OCI-LY7 (cell line): ENCODE measurements at regions not wholly inside any gene's neighbourhood (a gene's known extent, or its start where the extent isn't known, plus 50 kb on each side); places are given as distances from the start of the nearest gene placed in this dataset.
A peak's percentile ranks its signal among the peaks of the same experiment; 100 is the strongest.

Experiments
- BruUV-seq: library from RNA; stranded (reverse); fragments of 400-500 nt; replicated peaks from 2 replicates; lab custom pipeline; 2021; lab: Mats Ljungman, UMichigan
- CTCF ChIA-PET: fragments of 300-600 bp; sonication (Branson Sonifier 250); formaldehyde crosslinking; loops from one replicate; lab custom pipeline; 2022; ENCODE audit warnings: antibody characterized with exemption; ENCODE audit not compliant: unreplicated experiment; lab: Charles Lee
- POLR2A ChIA-PET: fragments of 300-600 bp; sonication (Branson Sonifier 250); formaldehyde crosslinking; loops from one replicate; lab custom pipeline; 2022; ENCODE audit warnings: antibody characterized with exemption; lab: Charles Lee
- DNase-seq: peaks from one replicate; pipeline ENCODE4 v3.0.0-alpha.2; 2015; ENCODE audit warnings: low spot score
- H2AFZ ChIP-seq: fragments of 200-600 bp; sonication (generic), shearing (Covaris generic); 2 replicates; pipeline ENCODE4 v1.6.1; 2014; ENCODE audit warnings: mild to moderate bottlenecking, antibody characterized with exemption, low read length, moderate library complexity
- H3K27ac ChIP-seq: fragments of 200-600 bp; sonication (generic); 2 replicates; pipeline ENCODE4 v1.5.1; 2014; ENCODE audit warnings: mixed run types, low read depth, mild to moderate bottlenecking, moderate library complexity, low read length, inconsistent platforms; ENCODE audit not compliant: poor library complexity, severe bottlenecking
- H3K36me3 ChIP-seq: fragments of 200-600 bp; sonication (generic); 2 replicates; pipeline ENCODE4 v1.6.1; 2014; ENCODE audit warnings: mild to moderate bottlenecking, antibody characterized with exemption, low read length, moderate library complexity, mixed read lengths; ENCODE audit not compliant: insufficient read depth
- H3K4me1 ChIP-seq: fragments of 200-600 bp; sonication (generic); 2 replicates; pipeline ENCODE4 v1.5.1; 2014; ENCODE audit warnings: mild to moderate bottlenecking, low read length; ENCODE audit not compliant: insufficient read depth, poor library complexity, severe bottlenecking
- H3K4me2 ChIP-seq: fragments of 200-600 bp; sonication (generic); 2 replicates; pipeline ENCODE4 v1.6.1; 2014; ENCODE audit warnings: mild to moderate bottlenecking, low read length
- H3K4me3 ChIP-seq: fragments of 200-600 bp; sonication (generic); 2 replicates; pipeline ENCODE4 v1.5.1; 2014; ENCODE audit warnings: mild to moderate bottlenecking, low read depth, low read length; ENCODE audit not compliant: poor library complexity, severe bottlenecking
- H3K79me2 ChIP-seq: fragments of 200-600 bp; sonication (generic); 2 replicates; pipeline ENCODE4 v1.6.1; 2016; ENCODE audit warnings: low read depth, mild to moderate bottlenecking, low read length, moderate library complexity, mixed read lengths; ENCODE audit not compliant: insufficient read depth
- H3K9me2 ChIP-seq: fragments of 200-600 bp; sonication (generic); 2 replicates; pipeline ENCODE4 v1.6.1; 2016; ENCODE audit warnings: mild to moderate bottlenecking, low read length, mixed read lengths; ENCODE audit not compliant: insufficient read depth
- H3K9me3 ChIP-seq: fragments of 200-600 bp; sonication (generic); 2 replicates; pipeline ENCODE4 v1.6.1; 2014; ENCODE audit warnings: mild to moderate bottlenecking, mixed run types, low read length, mixed read lengths
- H4K20me1 ChIP-seq: fragments of 200-600 bp; sonication (generic); 2 replicates; pipeline ENCODE4 v1.6.1; 2014; ENCODE audit warnings: mild to moderate bottlenecking, antibody characterized with exemption, low read length, moderate library complexity, mixed read lengths; ENCODE audit not compliant: insufficient read depth
- CTCF ChIP-seq: fragments of 200-600 bp; sonication (generic); conservative IDR thresholded peaks from 2 replicates; pipeline ENCODE4 v1.5.1; 2014; ENCODE audit warnings: mild to moderate bottlenecking, antibody characterized with exemption, low read length, moderate library complexity, mixed read lengths
- EZH2phosphoT487 ChIP-seq: fragments of 200-600 bp; sonication (generic); IDR thresholded peaks from 2 replicates; pipeline ENCODE4 v1.6.1; 2018; ENCODE audit warnings: low read depth, borderline replicate concordance, mild to moderate bottlenecking, mixed run types, antibody characterized with exemption, low read length, moderate library complexity, mixed read lengths
- intact Hi-C: fragments of 100-400 bp; cut with micrococcal nuclease; formaldehyde crosslinking; loops from one replicate; pipeline ENCODE4 v1.10.0; 2022; ENCODE audit not compliant: unreplicated experiment

- no peak overlapping the region for H3K27ac ChIP-seq
- ChIA-PET POLR2A (no interaction called here), CTCF (no interaction called here)
- intact Hi-C loops, result loop anchor here (10.0 kb wide), 1 partner anchor 676 kb away; no protein-coding TSS in a partner anchor
- H2AFZ ChIP-seq, result no peak overlapping the region
- H4K20me1 ChIP-seq, result no peaks in the 10 kb centered on the region
- H3K4me3 ChIP-seq, result no peak overlapping the region
- H3K79me2 ChIP-seq, result no peaks in the 10 kb centered on the region
- no peak for TF ChIP-seq CTCF
- TF ChIP-seq EZH2phosphoT487, result no peak
- no peaks in the 10 kb centered on the region for H3K9me2 ChIP-seq
- BruUV-seq, result no TSS peak
- H3K4me1 ChIP-seq, result no peaks in the 10 kb centered on the region
- H3K36me3 ChIP-seq, result no peaks in the 10 kb centered on the region
- DNase-seq, result no peak
- no peak overlapping the region for H3K4me2 ChIP-seq
- H3K9me3 ChIP-seq, result no peaks in the 10 kb centered on the region
Observed at GRCh38 chr5:152501294-152501693, 96.2 kb upstream of the NMUR2 start.

- Histone ChIP-seq H3K4me3 (no peak overlapping the region), H3K27ac (no peak overlapping the region), H3K9me2 (no peaks in the 10 kb centered on the region), H3K4me2 (no peak overlapping the region), H3K36me3 (no peaks in the 10 kb centered on the region), H3K9me3 (no peaks in the 10 kb centered on the region), H2AFZ (no peak overlapping the region), H3K79me2 (no peaks in the 10 kb centered on the region), H4K20me1 (no peaks in the 10 kb centered on the region), H3K4me1 (no peaks in the 10 kb centered on the region)
- no TSS peak for BruUV-seq
- TF ChIP-seq CTCF, result no peak
- TF ChIP-seq EZH2phosphoT487, result no peak
- no peak for DNase-seq
- ChIA-PET POLR2A (no interaction called here), CTCF (no interaction called here)
- intact Hi-C loops, result loop anchor here (10.0 kb wide), 1 partner anchor 678 kb away; no protein-coding TSS in a partner anchor
Observed at GRCh38 chr5:152503206-152503605, 98.1 kb upstream of the NMUR2 start.

GRCh38 chr5:152505442-152506042 lies 100.5 kb upstream of the NMUR2 start:
- CTCF ChIA-PET, result no interaction called here
- BruUV-seq, result no TSS peak
- DNase-seq, result peak; percentile 49

More at GRCh38 chr5:152505442-152506042, 100.5 kb upstream of the NMUR2 start:
- H3K4me1 ChIP-seq, result no peaks in the 10 kb centered on the region
- no peaks in the 10 kb centered on the region for H4K20me1 ChIP-seq
- no peak overlapping the region for H3K27ac ChIP-seq
- H3K79me2 ChIP-seq, result no peaks in the 10 kb centered on the region
- POLR2A ChIA-PET, result no interaction called here
- H3K4me3 ChIP-seq, result no peak overlapping the region
- no peak overlapping the region for H3K4me2 ChIP-seq
- H3K9me2 ChIP-seq, result no peaks in the 10 kb centered on the region
- TF ChIP-seq EZH2phosphoT487 (no peak), CTCF (peak; percentile 78)
- no peaks in the 10 kb centered on the region for H3K36me3 ChIP-seq
- no peaks in the 10 kb centered on the region for H3K9me3 ChIP-seq
- intact Hi-C loops, result loop anchor here (10.0 kb wide), 1 partner anchor 681 kb away; no protein-coding TSS in a partner anchor
- no peak overlapping the region for H2AFZ ChIP-seq
